A549 (cell line): ENCODE measurements at regions not wholly inside any gene's neighbourhood (a gene's known extent, or its start where the extent isn't known, plus 50 kb on each side); places are given as distances from the start of the nearest gene placed in this dataset.

Experiments used
- BHLHE40 ChIP-seq: IDR thresholded peaks from 2 replicates; pipeline ENCODE4 v1.6.1; 2012; ENCODE audit warnings: low read depth, low read length, inconsistent platforms
- CHD4 ChIP-seq: fragments of 200-600 bp; sonication (generic); IDR thresholded peaks from 2 replicates; pipeline ENCODE4 v1.6.1; 2016; ENCODE audit warnings: antibody characterized with exemption, mild to moderate bottlenecking, borderline replicate concordance
- CTCF ChIP-seq: fragments of >200 bp; sonication (Bioruptor Twin); formaldehyde crosslinking; IDR thresholded peaks from 3 replicates; pipeline ENCODE4 v1.5.1; 2016
- EP300 ChIP-seq, 2 experiments: fragments of >200 bp; sonication (Bioruptor Twin); formaldehyde crosslinking; IDR thresholded peaks; 2 replicates in 1 of 2; 3 replicates in 1 of 2; pipeline ENCODE4 v1.6.1; 2016 to 2017
- FOSL2 ChIP-seq, 2 experiments: fragments of 450-650 bp in 1 of 2; fragments of >200 bp in 1 of 2; sonication (Bioruptor Twin) in 1 of 2; formaldehyde crosslinking; IDR thresholded peaks; 2 replicates each; pipeline versions ENCODE4 v1.5.0 to v1.6.1; 2016 to 2020; ENCODE audit warnings: mild to moderate bottlenecking in 1 of 2, moderate library complexity in 1 of 2
- HES2 ChIP-seq: fragments of >200 bp; sonication (Bioruptor Twin); formaldehyde crosslinking; IDR thresholded peaks from 2 replicates; pipeline ENCODE4 v1.6.1; 2016
- NFE2L2 ChIP-seq: fragments of 150-350 bp; conservative IDR thresholded peaks from 2 replicates; pipeline ENCODE4 v1.6.1; 2014; ENCODE audit warnings: low read length
- POLR2A ChIP-seq: IDR thresholded peaks from 2 replicates; pipeline ENCODE4 v1.6.1; 2012; ENCODE audit warnings: mild to moderate bottlenecking, low read length
- POLR2AphosphoS2 ChIP-seq: conservative IDR thresholded peaks from 2 replicates; pipeline ENCODE4 v1.6.1; 2012; ENCODE audit warnings: low read length, improper control_type of control experiment, inconsistent platforms
- RCOR1 ChIP-seq: fragments of 150-350 bp; IDR thresholded peaks from 2 replicates; pipeline ENCODE4 v1.6.1; 2014; ENCODE audit warnings: antibody characterized with exemption, low read length, low read depth
- REST ChIP-seq: fragments of 200-600 bp; sonication (generic); IDR thresholded peaks from 2 replicates; pipeline ENCODE4 v1.6.1; 2016; ENCODE audit warnings: antibody characterized with exemption, mild to moderate bottlenecking, moderate library complexity
- RNF2 ChIP-seq: fragments of 200-600 bp; sonication (generic); IDR thresholded peaks from 2 replicates; pipeline ENCODE4 v1.6.1; 2016; ENCODE audit warnings: low read depth, mild to moderate bottlenecking, antibody characterized with exemption, moderate library complexity, borderline replicate concordance
- ZC3H11A ChIP-seq: fragments of 450-650 bp; IDR thresholded peaks from 2 replicates; pipeline ENCODE4 v1.6.1; 2014; ENCODE audit warnings: antibody characterized with exemption, mild to moderate bottlenecking

- TF ChIP-seq BHLHE40 (no peak), RNF2 (no peak), CTCF (no peak), NFE2L2 (no peak), EP300 (IDR thresholded peaks at IDR 0.05) (no peak), CHD4 (no peak), POLR2A (no peak), HES2 (no peak), FOSL2 (IDR thresholded peaks at IDR 0.05) (no peak), FOSL2 (CRISPR knock-in tag; IDR thresholded peaks at IDR 0.05) (no peak), POLR2AphosphoS2 (no peak), ZC3H11A (no peak), REST (no peak), RCOR1 (no peak)
Observed at GRCh38 chr2:6312367-6312766, 553.3 kb downstream of the CMPK2 start.
